IPS-18a (cell line): ENCODE measurements at regions not wholly inside any gene's neighbourhood (a gene's known extent, or its start where the extent isn't known, plus 50 kb on each side); places are given as distances from the start of the nearest gene placed in this dataset.

Experiments used
- H3K27ac ChIP-seq: one replicate; pipeline ENCODE4 v1.5.1; 2013; ENCODE audit warnings: low read length
- H3K27me3 ChIP-seq: one replicate; pipeline ENCODE4 v1.6.1; 2013; ENCODE audit warnings: mild to moderate bottlenecking, low read length; ENCODE audit not compliant: control insufficient read depth, insufficient read depth
- H3K36me3 ChIP-seq: one replicate; pipeline ENCODE4 v1.6.1; 2013; ENCODE audit warnings: low read depth, low read length; ENCODE audit not compliant: control insufficient read depth
- H3K4me1 ChIP-seq: one replicate; pipeline ENCODE4 v1.6.1; 2013; ENCODE audit warnings: low read depth, low read length; ENCODE audit not compliant: control insufficient read depth
- H3K4me3 ChIP-seq: one replicate; pipeline ENCODE4 v1.5.1; 2013; ENCODE audit warnings: low read length
- H3K9ac ChIP-seq: one replicate; pipeline ENCODE4 v1.6.1; 2013; ENCODE audit warnings: mild to moderate bottlenecking, low read length, moderate library complexity
- H3K9me3 ChIP-seq: one replicate; pipeline ENCODE4 v1.6.1; 2013; ENCODE audit warnings: low read depth, low read length; ENCODE audit not compliant: control insufficient read depth

DNA sequence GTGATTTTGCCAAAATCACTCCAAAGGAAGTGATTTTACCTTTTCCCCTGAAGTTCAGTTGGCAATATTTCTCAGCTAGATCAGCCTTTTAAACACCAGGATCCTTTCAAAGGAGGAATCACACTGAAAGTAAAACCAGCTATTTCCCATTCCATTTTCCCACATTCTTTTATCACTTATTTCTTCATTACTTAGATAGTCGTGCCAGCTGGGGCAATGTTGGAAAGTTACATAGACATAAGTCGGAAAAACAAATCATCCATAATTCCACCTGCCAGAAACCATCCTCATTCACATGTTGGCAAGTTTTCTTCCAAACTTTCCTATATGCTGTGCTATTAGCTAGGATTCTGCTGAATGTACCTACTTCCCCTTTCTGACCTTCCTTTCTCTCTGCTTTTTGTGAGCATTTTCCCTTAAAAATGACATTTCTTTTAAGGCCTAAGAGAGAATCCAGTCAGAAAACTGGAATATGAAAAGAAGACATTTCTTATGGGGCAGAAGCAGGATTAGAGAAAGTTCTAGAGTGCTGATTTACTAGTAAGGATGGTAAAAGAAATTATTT, 170.0 kb upstream of the STK17B start:
- no peaks in the 10 kb centered on the region for H3K9me3 ChIP-seq
- no peaks in the 10 kb centered on the region for H3K36me3 ChIP-seq
- H3K27me3 ChIP-seq = no peaks in the 10 kb centered on the region
- no peak overlapping the region for H3K27ac ChIP-seq
- H3K9ac ChIP-seq = no peak overlapping the region
- H3K4me1 ChIP-seq = no peaks in the 10 kb centered on the region
- no peak overlapping the region for H3K4me3 ChIP-seq

DNA sequence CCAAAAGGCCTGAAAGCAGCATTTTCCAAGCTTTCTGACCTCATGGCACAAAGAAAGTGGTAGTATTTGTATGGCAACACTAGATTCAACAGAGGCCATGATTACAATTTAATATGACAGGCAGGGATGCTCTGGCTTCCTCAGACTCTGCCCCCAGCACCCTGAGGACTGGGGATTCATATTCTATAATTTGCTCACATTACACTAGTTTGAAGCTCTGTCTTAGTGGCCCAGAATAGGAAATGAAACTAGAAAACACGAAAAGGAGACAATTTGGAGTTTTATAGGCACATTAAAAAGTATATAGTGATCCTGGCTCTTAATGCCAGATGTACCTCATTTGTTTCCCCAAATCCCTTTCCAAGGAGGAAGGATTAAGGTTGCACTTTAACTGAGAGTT, 173.0 kb upstream of the STK17B start:
- Histone ChIP-seq H3K27ac (no peak overlapping the region), H3K4me3 (no peak overlapping the region), H3K9ac (no peak overlapping the region), H3K9me3 (no peaks in the 10 kb centered on the region), H3K4me1 (no peaks in the 10 kb centered on the region), H3K36me3 (no peaks in the 10 kb centered on the region), H3K27me3 (no peaks in the 10 kb centered on the region)

DNA sequence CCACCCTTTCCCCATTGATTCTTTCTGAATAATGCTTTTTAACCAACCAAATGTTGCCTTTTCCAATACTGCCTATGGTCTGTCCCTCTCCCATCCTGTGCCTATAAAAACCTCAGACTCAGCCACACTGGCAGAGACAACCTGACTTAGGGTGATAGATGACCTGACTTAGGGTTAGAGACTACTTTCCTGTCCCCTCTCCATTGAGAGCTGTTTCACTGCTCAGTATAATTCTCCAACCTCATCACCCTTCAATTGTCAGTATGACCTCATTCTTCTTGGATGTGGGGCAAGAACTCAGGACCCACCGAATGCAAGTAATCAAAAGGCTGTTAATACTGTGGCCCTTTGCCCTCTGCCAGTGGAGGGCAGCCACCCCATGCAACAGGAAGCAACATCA, 182.3 kb upstream of the STK17B start:
- H3K27me3 ChIP-seq = peaks cover 24% of the 10 kb centered on the region
- no peaks in the 10 kb centered on the region for H3K9me3 ChIP-seq
- H3K4me3 ChIP-seq = no peak overlapping the region
- peaks cover 5% of the 10 kb centered on the region for H3K4me1 ChIP-seq
- no peak overlapping the region for H3K9ac ChIP-seq
- H3K36me3 ChIP-seq = no peaks in the 10 kb centered on the region
- no peak overlapping the region for H3K27ac ChIP-seq

DNA sequence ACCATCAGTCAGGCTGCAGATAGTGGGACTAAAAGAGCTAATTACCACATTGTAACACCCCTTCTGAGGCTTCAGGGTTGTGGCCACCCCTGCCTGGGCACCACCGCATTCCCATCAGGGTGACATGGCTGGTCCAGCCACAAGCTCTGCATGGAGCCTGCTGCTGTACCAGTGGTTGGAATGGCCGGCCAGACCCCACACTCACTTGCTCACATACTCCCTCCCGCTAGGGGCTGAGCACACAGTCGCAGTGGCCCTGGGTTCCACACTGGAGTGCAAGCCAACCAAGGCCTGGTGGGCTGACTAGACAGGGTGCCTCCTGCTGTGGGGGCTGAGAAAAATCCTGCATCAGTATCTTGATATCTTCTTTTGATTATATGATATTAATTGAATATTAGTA, 182.8 kb upstream of the STK17B start:
- Histone ChIP-seq H3K9ac (no peak overlapping the region), H3K36me3 (no peaks in the 10 kb centered on the region), H3K27ac (no peak overlapping the region), H3K4me1 (peaks cover 5% of the 10 kb centered on the region), H3K4me3 (no peak overlapping the region), H3K27me3 (peaks cover 24% of the 10 kb centered on the region), H3K9me3 (no peaks in the 10 kb centered on the region)

DNA sequence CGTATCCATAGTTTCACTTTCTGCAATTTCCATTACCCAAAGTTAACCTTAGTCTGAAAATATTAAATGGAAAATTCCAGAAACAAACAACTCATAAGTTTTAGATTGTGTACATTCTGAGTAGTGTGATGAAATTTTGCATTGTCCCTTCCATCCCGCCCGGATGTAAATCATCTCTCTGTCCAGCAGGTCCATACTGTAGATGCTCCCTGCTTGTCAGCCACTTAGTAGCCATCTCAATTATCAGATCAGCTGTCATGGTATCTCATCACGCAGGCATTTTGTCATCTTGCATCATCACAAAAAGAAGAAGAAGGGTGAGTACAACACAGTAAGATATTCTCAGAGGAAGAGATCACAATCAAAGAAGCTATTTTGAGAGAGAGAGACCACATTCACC, 185.0 kb upstream of the STK17B start:
- no peak overlapping the region for H3K4me3 ChIP-seq
- H3K9me3 ChIP-seq = no peaks in the 10 kb centered on the region
- peaks cover 5% of the 10 kb centered on the region for H3K4me1 ChIP-seq
- H3K27ac ChIP-seq = no peak overlapping the region
- H3K9ac ChIP-seq = no peak overlapping the region
- H3K36me3 ChIP-seq = no peaks in the 10 kb centered on the region
- H3K27me3 ChIP-seq = peaks cover 24% of the 10 kb centered on the region

GRCh38 chr2:196360650-196361049, 189.3 kb upstream of the STK17B start:
- no peak overlapping the region for H3K4me3 ChIP-seq
- H3K27ac ChIP-seq = no peak overlapping the region
- H3K36me3 ChIP-seq = no peaks in the 10 kb centered on the region
- H3K9me3 ChIP-seq = no peaks in the 10 kb centered on the region
- H3K27me3 ChIP-seq = peaks cover 16% of the 10 kb centered on the region
- H3K4me1 ChIP-seq = peaks cover under 1% of the 10 kb centered on the region
- no peak overlapping the region for H3K9ac ChIP-seq

DNA sequence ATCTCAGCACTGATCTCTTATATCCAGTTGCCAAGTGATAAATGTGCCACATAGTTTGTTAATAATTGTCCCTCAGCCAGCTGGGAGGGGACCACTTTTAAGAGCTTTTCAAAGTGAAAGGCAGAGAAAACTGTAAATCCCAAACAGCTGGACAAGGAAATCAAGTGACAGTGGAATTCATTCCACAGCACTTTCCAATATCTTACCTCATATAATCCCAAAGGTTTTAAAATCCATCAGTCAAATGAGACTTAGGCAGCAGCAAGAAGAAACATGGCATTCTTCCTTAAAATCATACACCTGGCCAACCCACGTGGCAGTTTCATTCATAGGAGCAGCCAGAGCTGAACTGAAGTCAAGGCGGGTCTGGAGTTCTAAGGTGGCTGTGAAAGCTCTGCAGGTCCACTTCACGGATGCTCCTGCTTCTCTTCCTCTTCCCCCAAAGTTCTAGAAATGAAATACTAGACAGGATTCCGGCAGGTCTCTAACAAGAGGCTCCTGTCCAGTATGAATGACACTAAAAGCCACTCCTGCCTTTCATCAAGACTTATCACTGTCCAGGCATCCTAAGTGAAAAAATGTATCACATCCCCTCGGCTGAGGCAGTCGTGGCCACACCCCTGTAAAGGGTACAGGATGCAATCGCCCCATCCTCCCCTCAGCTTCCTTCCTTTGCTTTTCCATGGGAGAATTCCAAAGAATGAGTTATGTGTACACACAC, 190.4 kb upstream of the STK17B start:
- no peak overlapping the region for H3K27ac ChIP-seq
- no peaks in the 10 kb centered on the region for H3K4me1 ChIP-seq
- H3K4me3 ChIP-seq = no peak overlapping the region
- H3K9ac ChIP-seq = no peak overlapping the region
- no peaks in the 10 kb centered on the region for H3K36me3 ChIP-seq
- no peaks in the 10 kb centered on the region for H3K9me3 ChIP-seq
- peaks cover 5% of the 10 kb centered on the region for H3K27me3 ChIP-seq

DNA sequence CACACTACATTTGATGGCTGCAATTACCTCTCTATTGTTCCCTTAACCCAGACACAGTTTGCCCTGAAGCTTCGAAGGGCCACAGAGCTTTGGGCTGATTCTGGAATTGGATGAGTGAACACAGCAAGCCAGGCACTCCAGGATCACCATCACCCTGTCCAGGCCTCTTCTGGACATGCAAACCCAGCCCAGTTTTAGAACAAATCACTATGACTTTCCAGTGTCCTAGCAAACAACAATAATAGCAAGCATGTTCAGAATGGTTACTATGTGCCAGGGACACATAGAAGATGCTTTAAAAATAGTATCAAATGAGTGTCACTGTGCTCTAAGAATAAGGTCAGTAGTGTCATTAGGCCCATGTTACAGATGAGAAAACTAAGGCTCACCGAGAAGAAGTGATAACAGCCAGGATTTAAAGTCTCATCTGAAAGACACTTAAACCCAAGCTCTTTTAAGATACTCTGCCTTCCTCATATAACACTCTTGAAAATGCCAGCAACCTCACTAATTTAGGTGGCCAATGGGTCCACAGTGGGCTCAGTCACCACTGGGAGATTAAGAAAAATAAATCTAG, 191.7 kb upstream of the STK17B start:
- Histone ChIP-seq H3K4me1 (no peaks in the 10 kb centered on the region), H3K9me3 (no peaks in the 10 kb centered on the region), H3K4me3 (no peak overlapping the region), H3K36me3 (no peaks in the 10 kb centered on the region), H3K27ac (no peak overlapping the region), H3K27me3 (no peaks in the 10 kb centered on the region), H3K9ac (no peak overlapping the region)

- Histone ChIP-seq H3K36me3 (no peaks in the 10 kb centered on the region), H3K27ac (no peak overlapping the region), H3K4me1 (no peaks in the 10 kb centered on the region), H3K9ac (no peak overlapping the region), H3K4me3 (no peak overlapping the region), H3K9me3 (no peaks in the 10 kb centered on the region), H3K27me3 (no peaks in the 10 kb centered on the region)
Measured at GRCh38 chr2:196365145-196365544, 193.8 kb upstream of the STK17B start.

- Histone ChIP-seq H3K27ac (no peak overlapping the region), H3K4me3 (no peak overlapping the region), H3K9ac (no peak overlapping the region), H3K4me1 (no peaks in the 10 kb centered on the region), H3K36me3 (no peaks in the 10 kb centered on the region), H3K9me3 (no peaks in the 10 kb centered on the region), H3K27me3 (no peaks in the 10 kb centered on the region)
Measured at GRCh38 chr2:196365923-196366322, 194.5 kb upstream of the STK17B start.

GRCh38 chr2:196367633-196368032, 196.3 kb upstream of the STK17B start:
- Histone ChIP-seq H3K4me3 (no peak overlapping the region), H3K27ac (no peak overlapping the region), H3K27me3 (no peaks in the 10 kb centered on the region), H3K4me1 (no peaks in the 10 kb centered on the region), H3K9ac (no peak overlapping the region), H3K36me3 (no peaks in the 10 kb centered on the region), H3K9me3 (no peaks in the 10 kb centered on the region)
